HepG2 (cell line): ENCODE measurements at regions not wholly inside any gene's neighbourhood (a gene's known extent, or its start where the extent isn't known, plus 50 kb on each side); places are given as distances from the start of the nearest gene placed in this dataset.
"Not testable (repeated sequence)": the region's sequence is repeated elsewhere in the genome, so short reads cannot be mapped to it uniquely, and the experiment has no call there.

Source experiments
- ATAC-seq: fragments of 200-7000 bp; cut with Tn5 transposase; 3 replicates; pipeline ENCODE4 v1.9.1; 2020; ENCODE audit warnings: mild to moderate bottlenecking, moderate library complexity
- BruUV-seq: library from RNA; stranded (reverse); fragments of 400-500 nt; replicated peaks from 2 replicates; lab custom pipeline; 2021; lab: Mats Ljungman, UMichigan
- CTCF ChIA-PET: fragments of 300-600 bp; formaldehyde crosslinking; extraction: SDS; loops from one replicate; lab custom pipeline; 2021; ENCODE audit warnings: low total read pairs, inconsistent platforms, low intra/inter-chr PET ratio; lab: Yijun Ruan, JAX
- POLR2A ChIA-PET: fragments of 350-600 bp; sonication (Branson Sonifier 250); formaldehyde crosslinking; loops from one replicate; lab custom pipeline; 2020; ENCODE audit warnings: antibody characterized with exemption, inconsistent platforms; lab: Yijun Ruan, JAX
- DNase-seq: peaks from one replicate; pipeline ENCODE4 v3.0.0-alpha.2; 2015; ENCODE audit warnings: low spot score
- FAIRE-seq: peaks from 3 replicates; lab custom pipeline; 2011; peaks lifted over from hg19 to GRCh38; lab: Jason Lieb, UNC
- H2AFZ ChIP-seq: one replicate; pipeline ENCODE4 v1.6.1; 2011; ENCODE audit warnings: low read length, inconsistent platforms
- H3K27ac ChIP-seq: fragments of 300-600 bp; 3 replicates; pipeline ENCODE4 v1.8.0; 2011; ENCODE audit warnings: mixed run types, mild to moderate bottlenecking, mixed read lengths, low read length, inconsistent platforms; ENCODE audit not compliant: insufficient read depth; ENCODE audit errors: extremely low read length
- H3K27me3 ChIP-seq, 2 experiments: fragments of 200-600 bp in 1 of 2; 2 replicates in 1 of 2; 3 replicates in 1 of 2; pipeline versions ENCODE4 v1.6.0 to v1.8.0; 2011; ENCODE audit warnings: low read length in 2 of 2, mild to moderate bottlenecking in 2 of 2, moderate library complexity in 2 of 2, inconsistent platforms in 1 of 2; ENCODE audit not compliant: insufficient read depth in 2 of 2, control insufficient read depth in 1 of 2
- H3K36me3 ChIP-seq, 2 experiments: fragments of 200-600 bp in 1 of 2; replicated peaks in 1 of 2; 2 replicates in 1 of 2; 3 replicates in 1 of 2; pipeline versions ENCODE4 v1.5.1 to v1.8.0; 2011; ENCODE audit warnings: low read length in 2 of 2, inconsistent platforms in 1 of 2; ENCODE audit not compliant: insufficient read depth in 2 of 2, control insufficient read depth in 1 of 2
- H3K4me1 ChIP-seq: 2 replicates; pipeline ENCODE4 v1.5.1; 2012; ENCODE audit warnings: low read length, inconsistent platforms; ENCODE audit not compliant: insufficient read depth
- H3K4me2 ChIP-seq: 2 replicates; pipeline ENCODE4 v1.6.0; 2011; ENCODE audit warnings: low read depth, low read length, inconsistent platforms
- H3K4me3 ChIP-seq, 3 experiments: fragments of 200-600 bp in 1 of 3; sonication (generic), shearing (Covaris generic) in 1 of 3; replicated peaks in 1 of 3; 2 replicates each; pipeline ENCODE4 v1.5.1; 2011 to 2016; ENCODE audit warnings: low read length in 3 of 3, inconsistent platforms in 2 of 3, low read depth in 2 of 3, mild to moderate bottlenecking in 2 of 3, control low read depth in 1 of 3, mixed read lengths in 1 of 3; ENCODE audit not compliant: insufficient read depth in 1 of 3
- H3K79me2 ChIP-seq: one replicate; pipeline ENCODE4 v1.6.1; 2011; ENCODE audit warnings: low read length, inconsistent platforms; ENCODE audit not compliant: insufficient read depth
- H3K9ac ChIP-seq: 2 replicates; pipeline ENCODE4 v1.6.0; 2011; ENCODE audit warnings: mild to moderate bottlenecking, low read depth, low read length, inconsistent platforms; ENCODE audit not compliant: insufficient read depth
- H3K9me3 ChIP-seq: 2 replicates; pipeline ENCODE4 v1.5.1; 2012; ENCODE audit warnings: mild to moderate bottlenecking, low read length
- H4K20me1 ChIP-seq: 2 replicates; pipeline ENCODE4 v1.6.0; 2011; ENCODE audit warnings: inconsistent platforms, mild to moderate bottlenecking, low read length, moderate library complexity; ENCODE audit not compliant: insufficient read depth
- WGBS: methylation state at CpG from one replicate; pipeline ENCODE4 v1.1.6; 2017; ENCODE audit warnings: low lambda C conversion rate; 5-methylcytosine and 5-hydroxymethylcytosine counted together
- in situ Hi-C: cut with HindIII; loops from 2 replicates; pipeline ENCODE4 v1.10.0; 2017; ENCODE audit warnings: low pct_unique_long_range_greater_than_20kb; ENCODE audit not compliant: extremely low pct_ligation_motif_present
- intact Hi-C: fragments of 100-400 bp; cut with micrococcal nuclease; formaldehyde crosslinking; loops from one replicate; pipeline ENCODE4 v1.10.0; 2022; ENCODE audit not compliant: unreplicated experiment

GRCh38 chr7:63629024-63629423, 369.6 kb upstream of the ZNF722 start:
- H4K20me1 ChIP-seq, intact Hi-C loops, H3K27ac ChIP-seq, H3K4me1 ChIP-seq, H2AFZ ChIP-seq, H3K79me2 ChIP-seq, DNase-seq, H3K4me3 ChIP-seq, H3K9ac ChIP-seq, H3K27me3 ChIP-seq, POLR2A ChIA-PET, BruUV-seq, H3K36me3 ChIP-seq, H3K9me3 ChIP-seq, FAIRE-seq, in situ Hi-C loops, CTCF ChIA-PET, H3K4me2 ChIP-seq: not testable (repeated sequence)
- peak; percentile 27 for ATAC-seq
- 12% methylated on average over 5 of the region's 9 CpGs for WGBS

DNA sequence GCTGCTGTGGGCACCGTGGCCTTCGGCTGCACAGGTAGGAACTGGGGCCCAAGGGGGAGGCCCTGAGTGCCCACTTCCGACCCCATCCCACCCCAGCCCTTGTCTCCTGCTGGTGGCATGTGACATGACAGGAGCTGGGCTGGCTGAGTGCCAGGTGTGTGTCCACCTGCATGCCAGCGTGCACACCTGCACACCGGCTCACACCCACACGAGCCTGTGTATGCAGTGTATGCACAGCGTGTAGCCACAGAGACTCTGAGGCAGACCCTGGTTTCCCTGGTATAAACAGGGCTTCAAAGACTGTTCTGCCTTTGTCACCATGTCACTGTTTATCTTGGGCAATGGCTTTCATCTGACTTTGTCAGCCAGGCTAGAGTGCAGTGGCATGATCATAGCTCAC, 362.1 kb upstream of the ZNF722 start:
- H3K4me3 ChIP-seq, H3K27me3 ChIP-seq, H3K4me2 ChIP-seq, FAIRE-seq, BruUV-seq, H4K20me1 ChIP-seq, in situ Hi-C loops, H2AFZ ChIP-seq, H3K9ac ChIP-seq, H3K79me2 ChIP-seq, ATAC-seq, intact Hi-C loops, DNase-seq, H3K36me3 ChIP-seq, H3K27ac ChIP-seq, H3K9me3 ChIP-seq, CTCF ChIA-PET, POLR2A ChIA-PET, H3K4me1 ChIP-seq: not testable (repeated sequence)
- WGBS = no CpG with 5 or more reads among the region's 7 CpGs

DNA sequence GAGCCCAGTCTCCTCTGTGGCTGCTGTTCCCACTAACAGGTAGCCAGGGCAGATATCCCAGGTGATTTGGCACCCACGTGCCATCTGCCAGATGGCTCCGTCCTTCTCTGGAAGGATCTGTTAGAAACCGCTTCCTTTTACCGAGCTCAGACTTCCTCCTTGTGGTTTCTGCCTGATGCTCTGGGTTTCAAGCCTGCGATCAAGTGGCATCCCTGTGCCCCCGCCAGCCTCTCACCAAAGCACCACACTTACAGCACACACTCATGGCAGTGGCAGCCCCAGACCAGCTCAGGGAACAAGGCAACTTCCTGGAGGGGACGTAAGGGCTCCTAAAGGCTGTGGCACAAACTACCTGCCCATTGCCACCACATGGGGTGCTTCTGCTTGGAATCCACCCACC, 333.1 kb upstream of the ZNF722 start:
- H3K36me3 ChIP-seq, H3K4me2 ChIP-seq, intact Hi-C loops, H3K4me1 ChIP-seq, H4K20me1 ChIP-seq, H3K79me2 ChIP-seq, H3K27ac ChIP-seq, FAIRE-seq, H2AFZ ChIP-seq, H3K9ac ChIP-seq, H3K9me3 ChIP-seq, H3K4me3 ChIP-seq, H3K27me3 ChIP-seq, BruUV-seq, CTCF ChIA-PET, ATAC-seq, in situ Hi-C loops, DNase-seq, POLR2A ChIA-PET: not testable (repeated sequence)
- no CpG with 5 or more reads among the region's 7 CpGs for WGBS

GRCh38 chr7:63691408-63691807, 307.2 kb upstream of the ZNF722 start:
- H3K27ac ChIP-seq, H3K9ac ChIP-seq, POLR2A ChIA-PET, FAIRE-seq, intact Hi-C loops, H3K9me3 ChIP-seq, H3K27me3 ChIP-seq, H3K4me3 ChIP-seq, in situ Hi-C loops, H3K4me1 ChIP-seq, H2AFZ ChIP-seq, BruUV-seq, H3K4me2 ChIP-seq, DNase-seq, H4K20me1 ChIP-seq, H3K36me3 ChIP-seq, CTCF ChIA-PET, H3K79me2 ChIP-seq: not testable (repeated sequence)
- ATAC-seq = 0 out of 3 replicates have a peak, but pooled peaks have one; percentile 33
- WGBS = 7% methylated on average over 3 of the region's 7 CpGs
